CD4-positive, alpha-beta T cell treated with Interleukin-17A for 1 hour (primary cell): ENCODE measurements at regions not wholly inside any gene's neighbourhood (a gene's known extent, or its start where the extent isn't known, plus 50 kb on each side); places are given as distances from the start of the nearest gene placed in this dataset.
"Not testable (repeated sequence)": the region's sequence is repeated elsewhere in the genome, so short reads cannot be mapped to it uniquely, and the experiment has no call there.

Experiments used
- DNase-seq: peaks from one replicate; pipeline ENCODE4 v3.0.0-alpha.2; 2020

- no peak for DNase-seq
Observed at GRCh38 chr11:49499117-49499516, 290.7 kb upstream of the FOLH1 start.

- DNase-seq: no peak
Observed at GRCh38 chr11:49505231-49505630, 296.8 kb upstream of the FOLH1 start.

GRCh38 chr11:49526240-49526829, 317.9 kb upstream of the FOLH1 start:
- DNase-seq: peak; percentile 9

GRCh38 chr11:49533204-49533603, 324.8 kb upstream of the FOLH1 start:
- DNase-seq: no peak

GRCh38 chr11:49538927-49539326, 330.5 kb upstream of the FOLH1 start:
- DNase-seq: not testable (repeated sequence)

- not testable (repeated sequence) for DNase-seq
Observed at GRCh38 chr11:49558261-49558847, 350.0 kb upstream of the FOLH1 start.

GRCh38 chr11:49560593-49560992, 352.2 kb upstream of the FOLH1 start:
- not testable (repeated sequence) for DNase-seq

GRCh38 chr11:49561240-49561880, 353.0 kb upstream of the FOLH1 start:
- DNase-seq: not testable (repeated sequence)

GRCh38 chr11:49562262-49562661, 353.9 kb upstream of the FOLH1 start:
- DNase-seq: not testable (repeated sequence)

GRCh38 chr11:49579492-49579891, 371.1 kb upstream of the FOLH1 start:
- DNase-seq: not testable (repeated sequence)

GRCh38 chr11:49585495-49585894, 366.7 kb upstream of the OR4C13 start:
- not testable (repeated sequence) for DNase-seq

GRCh38 chr11:49608892-49609291, 343.3 kb upstream of the OR4C13 start:
- DNase-seq: not testable (repeated sequence)

- not testable (repeated sequence) for DNase-seq
Observed at GRCh38 chr11:49623872-49624271, 328.3 kb upstream of the OR4C13 start.

- not testable (repeated sequence) for DNase-seq
Observed at GRCh38 chr11:49670705-49671104, 281.5 kb upstream of the OR4C13 start.

GRCh38 chr11:49702121-49702520, 250.1 kb upstream of the OR4C13 start:
- not testable (repeated sequence) for DNase-seq

- not testable (repeated sequence) for DNase-seq
Observed at GRCh38 chr11:49750447-49750846, 201.7 kb upstream of the OR4C13 start.

- not testable (repeated sequence) for DNase-seq
Observed at GRCh38 chr11:49750960-49751359, 201.2 kb upstream of the OR4C13 start.

- not testable (repeated sequence) for DNase-seq
Observed at GRCh38 chr11:49780791-49781190, 171.4 kb upstream of the OR4C13 start.

- DNase-seq: not testable (repeated sequence)
Observed at GRCh38 chr11:49782000-49782399, 170.2 kb upstream of the OR4C13 start.

- DNase-seq: not testable (repeated sequence)
Observed at GRCh38 chr11:49783841-49784240, 168.3 kb upstream of the OR4C13 start.

GRCh38 chr11:49789787-49790186, 162.4 kb upstream of the OR4C13 start:
- DNase-seq: not testable (repeated sequence)

- DNase-seq: not testable (repeated sequence)
Observed at GRCh38 chr11:49798206-49798837, 153.9 kb upstream of the OR4C13 start.

GRCh38 chr11:49817705-49818430, 134.3 kb upstream of the OR4C13 start:
- DNase-seq: not testable (repeated sequence)
